C4-2B (cell line): ENCODE measurements at regions not wholly inside any gene's neighbourhood (a gene's known extent, or its start where the extent isn't known, plus 50 kb on each side); places are given as distances from the start of the nearest gene placed in this dataset.

Experiments
- H3K27ac ChIP-seq: fragments of 450-650 bp; 2 replicates; pipeline ENCODE4 v1.5.1; 2017
- ZFX ChIP-seq: fragments of 450-650 bp; IDR thresholded peaks from 2 replicates; pipeline ENCODE4 v1.6.1; 2017
- TF ChIP-seq, protein P1 (sequence below): fragments of 450-650 bp; conservative IDR thresholded peaks from 2 replicates; pipeline ENCODE4 v1.5.1; 2017; ENCODE audit warnings: mild to moderate bottlenecking

DNA sequence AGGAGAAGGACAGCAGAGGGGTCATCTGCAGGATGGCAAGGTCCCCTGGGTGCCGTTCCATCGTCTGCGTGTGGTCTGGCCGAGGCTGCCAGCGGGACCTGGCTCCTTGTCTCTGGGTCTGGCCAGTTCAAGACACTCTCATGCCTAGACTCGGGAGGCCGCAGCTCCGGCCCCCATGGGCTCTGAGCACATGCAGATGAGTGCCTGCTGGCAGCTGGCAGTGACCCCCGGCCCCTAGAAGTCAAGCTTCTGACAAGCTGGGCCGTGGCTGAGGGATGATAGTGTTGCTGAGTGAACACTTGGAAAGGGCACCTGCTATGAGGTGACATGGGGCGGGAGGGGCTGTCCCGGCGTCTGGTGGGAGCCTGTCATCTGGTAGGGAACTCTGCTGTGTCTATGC lies 1180.6 kb downstream of the BRD1 start:
- TF ChIP-seq, protein P1, sequence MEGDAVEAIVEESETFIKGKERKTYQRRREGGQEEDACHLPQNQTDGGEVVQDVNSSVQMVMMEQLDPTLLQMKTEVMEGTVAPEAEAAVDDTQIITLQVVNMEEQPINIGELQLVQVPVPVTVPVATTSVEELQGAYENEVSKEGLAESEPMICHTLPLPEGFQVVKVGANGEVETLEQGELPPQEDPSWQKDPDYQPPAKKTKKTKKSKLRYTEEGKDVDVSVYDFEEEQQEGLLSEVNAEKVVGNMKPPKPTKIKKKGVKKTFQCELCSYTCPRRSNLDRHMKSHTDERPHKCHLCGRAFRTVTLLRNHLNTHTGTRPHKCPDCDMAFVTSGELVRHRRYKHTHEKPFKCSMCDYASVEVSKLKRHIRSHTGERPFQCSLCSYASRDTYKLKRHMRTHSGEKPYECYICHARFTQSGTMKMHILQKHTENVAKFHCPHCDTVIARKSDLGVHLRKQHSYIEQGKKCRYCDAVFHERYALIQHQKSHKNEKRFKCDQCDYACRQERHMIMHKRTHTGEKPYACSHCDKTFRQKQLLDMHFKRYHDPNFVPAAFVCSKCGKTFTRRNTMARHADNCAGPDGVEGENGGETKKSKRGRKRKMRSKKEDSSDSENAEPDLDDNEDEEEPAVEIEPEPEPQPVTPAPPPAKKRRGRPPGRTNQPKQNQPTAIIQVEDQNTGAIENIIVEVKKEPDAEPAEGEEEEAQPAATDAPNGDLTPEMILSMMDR: no peak
- TF ChIP-seq ZFX: no peak
- H3K27ac ChIP-seq: no peak overlapping the region

DNA sequence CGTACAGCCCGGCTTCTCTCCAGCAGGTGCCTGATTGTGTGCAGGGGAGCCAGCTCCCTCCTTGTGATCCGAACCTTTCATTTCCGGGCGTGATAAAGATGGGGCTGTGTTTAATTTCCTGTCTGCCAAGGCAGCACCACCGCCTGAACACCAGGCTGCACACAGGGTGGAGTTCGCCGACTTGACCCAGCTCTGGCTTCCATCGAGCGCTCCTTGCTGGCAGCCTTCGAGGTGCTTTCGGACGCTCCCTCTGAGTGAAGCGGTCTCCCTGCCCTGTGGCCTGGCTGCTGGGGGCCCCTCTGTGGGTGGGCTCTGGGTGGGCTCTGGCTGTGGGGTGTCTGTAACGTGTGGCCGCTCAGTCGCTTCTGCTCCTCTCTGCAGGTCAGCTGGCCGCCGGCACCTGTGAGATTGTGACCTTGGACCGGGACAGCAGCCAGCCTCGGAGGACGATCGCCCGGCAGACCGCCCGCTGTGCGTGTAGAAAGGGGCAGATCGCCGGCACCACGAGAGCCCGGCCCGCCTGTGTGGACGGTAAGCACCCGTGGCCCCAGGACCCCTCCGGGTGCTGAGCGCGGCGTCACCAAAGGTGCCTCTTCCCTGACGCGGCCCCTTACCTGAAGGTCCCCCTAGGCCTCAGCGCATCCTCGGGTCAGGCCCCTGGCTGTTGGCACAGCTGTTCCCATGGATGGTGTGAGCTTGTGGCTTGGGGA lies 1181.3 kb downstream of the BRD1 start:
- no peak overlapping the region for H3K27ac ChIP-seq
- no peak for TF ChIP-seq ZFX
- TF ChIP-seq, protein P1: no peak

DNA sequence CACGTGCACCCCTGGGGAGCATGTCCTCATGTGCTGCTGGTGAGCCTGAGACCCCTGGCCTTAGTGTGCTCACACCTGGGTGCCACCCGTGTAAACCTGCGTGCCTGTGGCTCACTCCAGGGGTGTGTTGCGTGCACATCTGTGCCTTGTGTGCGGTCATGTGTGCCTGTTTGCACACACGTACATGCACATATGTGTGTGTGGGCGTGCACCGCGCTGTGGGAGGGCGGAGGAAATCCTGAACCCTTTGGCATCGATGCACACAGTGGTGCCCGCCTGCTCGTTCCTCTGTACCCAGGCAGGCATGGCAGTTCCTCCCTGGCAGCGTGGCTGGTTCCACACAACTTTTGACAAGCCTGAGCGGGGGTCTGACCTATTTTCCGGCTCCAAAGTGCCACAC lies 1181.9 kb downstream of the BRD1 start:
- TF ChIP-seq, protein P1: no peak
- no peak for TF ChIP-seq ZFX
- no peak overlapping the region for H3K27ac ChIP-seq

DNA sequence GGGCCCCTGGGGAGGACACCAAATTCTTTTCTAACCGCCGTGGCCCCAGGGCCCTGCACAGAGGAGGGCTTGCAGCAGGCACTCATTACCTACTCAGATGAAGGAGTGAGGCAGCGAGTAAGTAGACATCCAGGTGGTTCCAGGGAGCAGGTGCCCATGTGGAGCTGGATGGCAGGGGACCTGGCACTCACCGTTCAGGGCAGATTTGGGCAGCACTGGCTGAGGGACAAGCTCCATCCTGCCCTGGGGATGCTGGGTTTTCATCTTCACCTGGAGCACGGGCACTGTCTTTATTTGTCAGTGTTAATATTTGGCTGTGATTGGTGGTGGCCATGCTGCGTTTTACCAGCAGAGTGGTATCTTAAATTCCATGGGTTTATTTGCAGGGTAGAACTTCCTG lies 1182.7 kb downstream of the BRD1 start:
- no peak overlapping the region for H3K27ac ChIP-seq
- TF ChIP-seq, protein P1: no peak
- no peak for TF ChIP-seq ZFX

DNA sequence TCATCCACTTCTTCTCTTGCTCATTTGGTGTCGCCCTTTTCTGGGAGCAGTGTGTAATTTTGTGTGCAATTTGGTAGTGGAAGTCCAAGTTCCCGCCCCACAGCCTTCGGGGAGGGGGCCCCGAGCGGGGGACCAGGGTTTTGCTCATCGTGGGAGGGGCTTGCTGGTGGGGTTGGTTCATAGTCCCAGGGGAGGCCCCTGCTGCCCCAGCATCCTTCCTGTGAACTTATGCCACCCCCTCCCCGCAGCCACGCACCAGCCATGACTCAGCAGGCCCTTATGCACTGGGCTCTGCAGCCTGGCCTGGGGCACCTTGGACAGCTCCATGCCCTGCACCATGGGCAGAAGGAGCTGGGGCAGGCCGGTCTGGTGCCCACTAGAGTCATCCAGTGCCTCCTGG lies 1183.6 kb downstream of the BRD1 start:
- TF ChIP-seq, protein P1: no peak
- no peak for TF ChIP-seq ZFX
- no peak overlapping the region for H3K27ac ChIP-seq

DNA sequence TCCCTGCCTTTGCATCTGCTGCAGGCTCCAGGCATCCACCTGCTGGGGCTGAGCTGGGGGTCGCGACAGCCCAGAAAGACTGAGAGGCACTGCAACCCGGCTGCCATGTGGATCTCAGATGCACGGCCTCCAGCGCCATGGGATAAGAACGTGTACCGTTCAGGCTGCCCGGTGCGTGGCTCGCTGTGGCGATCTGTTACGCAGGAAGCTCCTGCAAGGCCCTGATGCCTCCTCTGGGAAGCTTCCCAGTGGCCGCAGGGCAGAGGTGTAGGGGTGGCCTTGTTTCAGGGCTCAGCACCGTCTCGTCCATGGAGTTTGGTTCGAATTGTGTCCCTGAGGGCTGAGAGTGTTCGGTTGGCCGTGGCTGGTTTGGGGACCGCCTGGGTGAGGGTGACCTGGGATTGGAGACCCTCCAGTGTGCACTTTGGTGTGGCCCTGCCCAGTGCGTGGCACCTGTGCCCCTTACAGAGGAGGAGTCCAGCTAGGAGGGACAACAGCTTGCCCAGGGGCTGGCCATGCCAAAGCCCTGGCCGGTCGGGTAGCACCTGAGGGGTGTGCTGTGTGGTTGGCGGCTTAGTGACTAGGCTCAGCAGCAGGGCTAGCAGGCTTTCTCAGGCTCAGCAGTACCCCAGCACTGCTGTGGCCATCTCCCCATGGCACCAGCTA lies 1184.5 kb downstream of the BRD1 start:
- TF ChIP-seq, protein P1: no peak
- TF ChIP-seq ZFX: no peak
- no peak overlapping the region for H3K27ac ChIP-seq

DNA sequence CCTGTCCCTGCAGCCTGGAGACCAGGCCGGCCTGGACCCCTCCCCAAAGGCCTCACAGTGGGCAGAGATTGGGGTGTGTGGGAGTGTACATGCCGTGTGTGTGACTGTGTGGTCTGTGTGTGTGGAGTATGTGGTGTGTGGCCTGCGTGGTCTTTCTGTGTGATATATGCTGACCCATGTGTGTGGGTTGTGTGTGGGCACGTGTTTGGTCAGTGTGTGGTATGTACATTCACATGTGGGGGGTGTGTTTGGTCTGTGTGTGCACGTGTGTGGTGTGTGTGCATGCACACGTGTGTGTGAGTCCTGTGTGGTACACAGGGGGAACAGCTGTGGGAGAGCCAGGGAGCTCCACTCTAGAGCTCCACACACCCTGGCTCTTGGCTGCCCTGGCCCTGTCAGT lies 1185.1 kb downstream of the BRD1 start:
- H3K27ac ChIP-seq: no peak overlapping the region
- TF ChIP-seq ZFX: no peak
- TF ChIP-seq, protein P1: no peak
